PFSK-1 (cell line): ENCODE measurements at regions not wholly inside any gene's neighbourhood (a gene's known extent, or its start where the extent isn't known, plus 50 kb on each side); places are given as distances from the start of the nearest gene placed in this dataset.

ENCODE experiments used
- FOXP2 ChIP-seq: optimal IDR thresholded peaks from 2 replicates; pipeline ENCODE3; 2011; ENCODE audit warnings: borderline replicate concordance, control low read depth, inconsistent platforms; ENCODE audit not compliant: insufficient read depth; ENCODE audit errors: extremely low read length, extremely low read depth
- POLR2AphosphoS5 ChIP-seq: IDR thresholded peaks from 2 replicates; pipeline ENCODE4 v1.6.1; 2012; ENCODE audit warnings: low read depth, mild to moderate bottlenecking, control low read depth, low read length, moderate library complexity
- SIN3A ChIP-seq: IDR thresholded peaks from 2 replicates; pipeline ENCODE4 v1.6.1; 2012; ENCODE audit warnings: mild to moderate bottlenecking, low read length, moderate library complexity, borderline replicate concordance; ENCODE audit not compliant: insufficient read depth
- TAF1 ChIP-seq: IDR thresholded peaks from 2 replicates; pipeline ENCODE4 v1.6.1; 2012; ENCODE audit warnings: low read length, control low read depth, borderline replicate concordance; ENCODE audit not compliant: insufficient read depth
- TF ChIP-seq, protein P1 (sequence below), 2 experiments: IDR thresholded peaks; 2 replicates each; pipeline versions ENCODE4 v1.6.1 to v1.8.0; 2011 to 2012; ENCODE audit warnings: low read depth in 2 of 2, low read length in 2 of 2, control low read depth in 1 of 2, inconsistent platforms in 1 of 2, mild to moderate bottlenecking in 1 of 2, moderate library complexity in 1 of 2; ENCODE audit not compliant: insufficient read depth in 1 of 2

DNA sequence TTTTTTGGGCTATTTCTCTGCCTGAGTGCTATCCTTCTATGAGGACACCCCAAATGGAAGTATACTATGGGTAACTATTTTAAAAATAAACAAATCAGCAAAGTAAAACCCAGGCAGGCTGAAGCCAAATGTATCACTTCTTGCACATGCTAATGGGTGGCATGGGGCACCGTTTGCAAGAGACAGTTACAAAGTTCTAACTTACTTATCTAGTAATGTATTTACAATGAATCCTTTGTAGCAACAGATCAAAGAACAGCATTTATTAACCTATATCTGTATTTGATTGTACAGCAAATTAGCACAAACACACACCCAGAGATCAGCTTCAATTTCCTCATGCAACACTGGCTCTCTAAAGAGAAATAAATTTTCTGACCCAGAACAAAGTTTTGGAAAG is 225.5 kb downstream of the ZNF674 start:
- TF ChIP-seq FOXP2 (no peak), POLR2AphosphoS5 (no peak), TAF1 (no peak), SIN3A (no peak)
- TF ChIP-seq, protein P1, sequence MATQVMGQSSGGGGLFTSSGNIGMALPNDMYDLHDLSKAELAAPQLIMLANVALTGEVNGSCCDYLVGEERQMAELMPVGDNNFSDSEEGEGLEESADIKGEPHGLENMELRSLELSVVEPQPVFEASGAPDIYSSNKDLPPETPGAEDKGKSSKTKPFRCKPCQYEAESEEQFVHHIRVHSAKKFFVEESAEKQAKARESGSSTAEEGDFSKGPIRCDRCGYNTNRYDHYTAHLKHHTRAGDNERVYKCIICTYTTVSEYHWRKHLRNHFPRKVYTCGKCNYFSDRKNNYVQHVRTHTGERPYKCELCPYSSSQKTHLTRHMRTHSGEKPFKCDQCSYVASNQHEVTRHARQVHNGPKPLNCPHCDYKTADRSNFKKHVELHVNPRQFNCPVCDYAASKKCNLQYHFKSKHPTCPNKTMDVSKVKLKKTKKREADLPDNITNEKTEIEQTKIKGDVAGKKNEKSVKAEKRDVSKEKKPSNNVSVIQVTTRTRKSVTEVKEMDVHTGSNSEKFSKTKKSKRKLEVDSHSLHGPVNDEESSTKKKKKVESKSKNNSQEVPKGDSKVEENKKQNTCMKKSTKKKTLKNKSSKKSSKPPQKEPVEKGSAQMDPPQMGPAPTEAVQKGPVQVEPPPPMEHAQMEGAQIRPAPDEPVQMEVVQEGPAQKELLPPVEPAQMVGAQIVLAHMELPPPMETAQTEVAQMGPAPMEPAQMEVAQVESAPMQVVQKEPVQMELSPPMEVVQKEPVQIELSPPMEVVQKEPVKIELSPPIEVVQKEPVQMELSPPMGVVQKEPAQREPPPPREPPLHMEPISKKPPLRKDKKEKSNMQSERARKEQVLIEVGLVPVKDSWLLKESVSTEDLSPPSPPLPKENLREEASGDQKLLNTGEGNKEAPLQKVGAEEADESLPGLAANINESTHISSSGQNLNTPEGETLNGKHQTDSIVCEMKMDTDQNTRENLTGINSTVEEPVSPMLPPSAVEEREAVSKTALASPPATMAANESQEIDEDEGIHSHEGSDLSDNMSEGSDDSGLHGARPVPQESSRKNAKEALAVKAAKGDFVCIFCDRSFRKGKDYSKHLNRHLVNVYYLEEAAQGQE (IDR thresholded peaks at IDR 0.05; ENCODE audit: insufficient read depth in 1 of 2, low read depth in 2 of 2, low read length in 2 of 2) = no peak

DNA sequence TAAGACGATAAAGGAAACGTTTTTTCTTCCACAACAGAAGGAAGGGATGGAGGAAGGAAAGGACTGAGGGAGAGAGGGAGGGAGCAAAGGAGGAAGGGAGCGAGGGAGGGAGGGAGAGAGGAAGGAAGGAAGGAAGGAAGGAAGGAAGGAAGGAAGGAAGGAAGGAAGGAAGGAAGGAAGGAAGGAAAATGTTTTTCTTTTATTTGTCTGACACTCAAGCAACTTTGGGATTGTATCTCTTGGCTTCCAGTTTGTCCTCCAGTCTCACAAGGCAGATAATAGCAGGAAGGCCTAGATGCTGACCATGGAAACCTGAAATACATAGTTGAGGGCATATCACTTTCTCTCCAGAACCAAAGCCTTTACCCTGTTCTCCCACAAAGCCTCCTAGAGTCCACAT is 226.7 kb downstream of the ZNF674 start:
- TF ChIP-seq POLR2AphosphoS5 (no peak), FOXP2 (no peak), SIN3A (no peak), TAF1 (no peak)
- TF ChIP-seq, protein P1 (IDR thresholded peaks at IDR 0.05; ENCODE audit: insufficient read depth in 1 of 2, low read depth in 2 of 2, low read length in 2 of 2) = no peak

DNA sequence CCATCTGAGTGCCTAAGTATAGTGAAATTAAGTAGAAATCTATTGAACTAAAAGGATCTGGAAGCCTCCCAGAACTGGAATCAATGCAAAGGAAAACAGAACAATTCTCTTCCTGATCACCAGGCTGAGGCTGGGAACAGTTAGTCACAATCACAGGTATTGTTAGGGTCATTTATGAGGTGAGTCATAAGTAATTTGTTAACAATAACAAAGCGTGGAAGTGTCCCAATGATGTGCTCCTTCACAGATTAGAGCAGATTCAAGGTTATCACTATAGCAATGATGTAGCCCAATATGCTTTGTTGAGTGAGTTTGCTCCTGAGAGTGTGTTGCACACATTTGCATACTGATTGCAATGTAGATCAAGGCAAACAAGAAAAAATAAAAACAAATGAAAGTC is 228.1 kb downstream of the ZNF674 start:
- no peak for TF ChIP-seq POLR2AphosphoS5
- TF ChIP-seq, protein P1 (IDR thresholded peaks at IDR 0.05; ENCODE audit: insufficient read depth in 1 of 2, low read depth in 2 of 2, low read length in 2 of 2) = no peak
- no peak for TF ChIP-seq FOXP2
- TF ChIP-seq SIN3A = no peak
- no peak for TF ChIP-seq TAF1

DNA sequence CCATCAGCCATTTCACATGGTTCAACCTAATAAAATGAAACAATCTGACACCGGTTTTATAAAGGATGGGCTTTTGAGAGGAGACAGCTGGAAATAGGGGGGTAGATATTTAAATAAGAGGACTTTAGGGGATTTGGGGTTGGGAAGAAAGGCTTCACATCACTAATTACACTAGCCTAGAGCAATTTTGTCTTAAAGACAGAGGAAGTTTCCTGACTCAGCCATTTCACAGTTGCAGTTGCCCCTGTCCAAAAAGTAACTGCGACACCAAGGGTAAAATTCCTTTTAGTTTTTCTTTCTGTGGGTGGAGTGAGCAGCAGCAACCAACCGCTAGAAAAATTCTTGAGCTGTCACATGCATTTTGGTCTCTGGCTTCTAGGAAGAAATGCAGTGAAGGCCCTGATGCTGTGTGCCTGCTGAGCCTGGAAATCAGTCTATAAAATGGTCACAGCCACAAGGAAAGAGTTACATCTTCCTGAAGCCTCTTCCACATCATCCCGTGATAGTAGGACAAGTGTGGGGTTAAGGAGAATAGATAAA is 233.6 kb downstream of the ZNF674 start:
- TF ChIP-seq POLR2AphosphoS5 (no peak), FOXP2 (no peak), TAF1 (no peak), SIN3A (no peak)
- TF ChIP-seq, protein P1 (IDR thresholded peaks at IDR 0.05; ENCODE audit: insufficient read depth in 1 of 2, low read depth in 2 of 2, low read length in 2 of 2) = no peak
